RWPE2 (cell line): ENCODE measurements at regions not wholly inside any gene's neighbourhood (a gene's known extent, or its start where the extent isn't known, plus 50 kb on each side); places are given as distances from the start of the nearest gene placed in this dataset.

Experiments used
- ATAC-seq: fragments of 200-7000 bp; cut with Tn5 transposase; 3 replicates; pipeline ENCODE4 v1.9.1; 2021; ENCODE audit warnings: low read depth
- DNase-seq: peaks from one replicate; pipeline ENCODE4 v3.0.0-alpha.2; 2020; ENCODE audit warnings: low spot score
- H3K27ac ChIP-seq: fragments of 450-650 bp; 2 replicates; pipeline ENCODE4 v1.5.1; 2017; ENCODE audit warnings: mild to moderate bottlenecking; ENCODE audit not compliant: poor library complexity, severe bottlenecking
- H3K27me3 ChIP-seq: fragments of 250-450 bp; sonication (Bioruptor Pico); 2 replicates; pipeline ENCODE4 v1.5.1; 2021; ENCODE audit warnings: mild to moderate bottlenecking, moderate library complexity; ENCODE audit not compliant: insufficient read depth, poor library complexity, severe bottlenecking
- H3K36me3 ChIP-seq: fragments of 250-450 bp; sonication (Bioruptor Pico); 2 replicates; pipeline ENCODE4 v1.5.1; 2020; ENCODE audit warnings: low read depth, mild to moderate bottlenecking, moderate library complexity
- H3K4me1 ChIP-seq: fragments of 250-450 bp; sonication (Bioruptor Pico); 2 replicates; pipeline ENCODE4 v1.5.1; 2021; ENCODE audit warnings: mild to moderate bottlenecking, moderate library complexity; ENCODE audit not compliant: insufficient read depth, poor library complexity, severe bottlenecking
- H3K4me3 ChIP-seq: fragments of 250-450 bp; sonication (Bioruptor Pico); 2 replicates; pipeline ENCODE4 v1.5.1; 2021; ENCODE audit warnings: mild to moderate bottlenecking, moderate library complexity; ENCODE audit not compliant: severe bottlenecking
- H3K9me3 ChIP-seq: fragments of 250-450 bp; sonication (Bioruptor Pico); 2 replicates; pipeline ENCODE4 v1.5.1; 2021; ENCODE audit warnings: mild to moderate bottlenecking, moderate library complexity; ENCODE audit not compliant: severe bottlenecking
- TF ChIP-seq, protein P1 (sequence below): fragments of 450-650 bp; IDR thresholded peaks from one replicate; pipeline ENCODE4 v1.5.1; 2017; ENCODE audit warnings: mild to moderate bottlenecking, moderate library complexity; ENCODE audit not compliant: poor library complexity, severe bottlenecking

DNA sequence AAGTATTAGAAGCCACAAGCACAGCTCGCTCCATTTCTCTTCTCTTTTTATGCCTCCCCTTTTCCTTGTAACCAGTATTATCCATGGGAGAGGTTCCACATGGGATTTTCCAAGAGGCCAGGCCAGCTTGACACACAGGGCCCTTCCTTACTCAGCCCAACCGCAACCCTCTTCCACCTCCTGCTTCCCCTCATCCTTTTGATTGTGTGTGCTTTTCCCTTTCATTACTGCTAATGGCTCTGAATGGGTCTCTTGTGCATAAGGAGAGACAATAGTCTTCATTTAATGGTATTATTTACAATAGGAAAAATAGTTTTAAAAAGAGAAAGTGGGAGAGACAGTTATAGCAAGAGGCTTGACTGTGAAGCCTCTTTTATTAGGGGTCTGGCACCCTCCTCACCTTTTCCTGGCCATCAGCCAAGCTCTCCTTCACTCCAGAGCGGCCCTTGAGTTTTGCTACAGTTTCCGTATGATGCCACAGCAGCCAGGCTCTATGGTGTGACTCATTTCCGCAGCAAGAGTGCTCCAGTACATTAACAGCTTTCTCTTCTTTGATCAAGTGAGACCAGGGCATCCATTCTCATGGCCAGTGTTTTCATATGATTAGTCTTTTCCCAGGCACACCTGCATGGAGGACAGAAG, 579.5 kb downstream of the TFAP2B start:
- no peak for DNase-seq
- no peak overlapping the region for H3K27ac ChIP-seq

DNA sequence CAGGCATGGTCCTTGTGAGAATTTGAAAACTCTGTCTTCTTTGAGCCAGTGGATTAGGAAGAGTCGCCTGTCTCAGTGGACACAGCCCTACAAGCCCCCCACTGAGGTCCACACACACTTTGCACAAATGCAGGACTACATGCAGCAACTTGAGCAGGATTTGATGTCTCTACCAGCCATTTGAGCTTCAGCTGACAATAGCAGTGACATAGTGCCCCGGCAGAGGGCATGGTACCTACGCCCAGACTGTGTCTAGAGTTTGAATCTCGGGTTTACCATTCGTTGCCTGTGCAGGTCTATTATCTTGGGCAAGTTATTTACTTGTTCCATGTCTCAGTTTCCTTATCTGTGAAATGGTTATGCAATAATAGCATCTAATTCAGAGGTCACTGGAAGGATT, 580.1 kb downstream of the TFAP2B start:
- ATAC-seq (peak; percentile 14; the same call in 1 of the 3 replicates), DNase-seq (no peak)

More for the DNA sequence above, 579.5 kb downstream of the TFAP2B start:
- ATAC-seq: peak; percentile 55; the same call in 2 of the 3 replicates
- no peaks in the 10 kb centered on the region for H3K4me1 ChIP-seq
- TF ChIP-seq, protein P1, sequence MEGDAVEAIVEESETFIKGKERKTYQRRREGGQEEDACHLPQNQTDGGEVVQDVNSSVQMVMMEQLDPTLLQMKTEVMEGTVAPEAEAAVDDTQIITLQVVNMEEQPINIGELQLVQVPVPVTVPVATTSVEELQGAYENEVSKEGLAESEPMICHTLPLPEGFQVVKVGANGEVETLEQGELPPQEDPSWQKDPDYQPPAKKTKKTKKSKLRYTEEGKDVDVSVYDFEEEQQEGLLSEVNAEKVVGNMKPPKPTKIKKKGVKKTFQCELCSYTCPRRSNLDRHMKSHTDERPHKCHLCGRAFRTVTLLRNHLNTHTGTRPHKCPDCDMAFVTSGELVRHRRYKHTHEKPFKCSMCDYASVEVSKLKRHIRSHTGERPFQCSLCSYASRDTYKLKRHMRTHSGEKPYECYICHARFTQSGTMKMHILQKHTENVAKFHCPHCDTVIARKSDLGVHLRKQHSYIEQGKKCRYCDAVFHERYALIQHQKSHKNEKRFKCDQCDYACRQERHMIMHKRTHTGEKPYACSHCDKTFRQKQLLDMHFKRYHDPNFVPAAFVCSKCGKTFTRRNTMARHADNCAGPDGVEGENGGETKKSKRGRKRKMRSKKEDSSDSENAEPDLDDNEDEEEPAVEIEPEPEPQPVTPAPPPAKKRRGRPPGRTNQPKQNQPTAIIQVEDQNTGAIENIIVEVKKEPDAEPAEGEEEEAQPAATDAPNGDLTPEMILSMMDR: no peak
- no peaks in the 10 kb centered on the region for H3K9me3 ChIP-seq
- H3K27me3 ChIP-seq: no peaks in the 10 kb centered on the region
- H3K4me3 ChIP-seq: no peak overlapping the region
- H3K36me3 ChIP-seq: no peaks in the 10 kb centered on the region

DNA sequence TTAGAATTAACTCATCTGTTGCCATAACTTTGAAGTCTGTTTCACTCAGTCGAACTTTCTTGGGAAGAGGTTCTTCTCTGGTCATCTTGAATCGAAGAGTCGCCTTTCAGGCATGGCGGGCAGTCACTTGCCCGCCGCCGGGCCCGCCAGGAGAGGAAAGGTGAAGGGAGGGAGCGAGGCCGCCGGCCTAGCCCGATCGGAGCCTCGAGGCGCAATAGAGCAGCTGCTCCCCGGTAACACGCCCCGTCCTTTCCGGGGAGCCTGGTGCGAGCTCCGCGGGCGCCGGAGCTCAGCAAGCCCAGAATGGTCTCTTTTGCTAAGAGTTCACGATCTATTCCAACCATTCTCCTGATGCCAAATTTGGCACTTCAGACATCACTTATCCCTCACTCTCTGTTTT, 591.8 kb downstream of the TFAP2B start:
- DNase-seq (no peak), ATAC-seq (no peak)
- Histone ChIP-seq H3K27me3 (no peaks in the 10 kb centered on the region), H3K9me3 (no peaks in the 10 kb centered on the region), H3K36me3 (no peaks in the 10 kb centered on the region), H3K27ac (no peak overlapping the region), H3K4me3 (no peak overlapping the region), H3K4me1 (no peaks in the 10 kb centered on the region)
- TF ChIP-seq, protein P1: no peak

More for the DNA sequence above, 580.1 kb downstream of the TFAP2B start:
- H3K9me3 ChIP-seq: no peaks in the 10 kb centered on the region
- H3K4me1 ChIP-seq: no peaks in the 10 kb centered on the region
- TF ChIP-seq, protein P1: peak; percentile 17
- no peak overlapping the region for H3K4me3 ChIP-seq
- no peaks in the 10 kb centered on the region for H3K27me3 ChIP-seq
- H3K36me3 ChIP-seq: no peaks in the 10 kb centered on the region
- no peak overlapping the region for H3K27ac ChIP-seq

DNA sequence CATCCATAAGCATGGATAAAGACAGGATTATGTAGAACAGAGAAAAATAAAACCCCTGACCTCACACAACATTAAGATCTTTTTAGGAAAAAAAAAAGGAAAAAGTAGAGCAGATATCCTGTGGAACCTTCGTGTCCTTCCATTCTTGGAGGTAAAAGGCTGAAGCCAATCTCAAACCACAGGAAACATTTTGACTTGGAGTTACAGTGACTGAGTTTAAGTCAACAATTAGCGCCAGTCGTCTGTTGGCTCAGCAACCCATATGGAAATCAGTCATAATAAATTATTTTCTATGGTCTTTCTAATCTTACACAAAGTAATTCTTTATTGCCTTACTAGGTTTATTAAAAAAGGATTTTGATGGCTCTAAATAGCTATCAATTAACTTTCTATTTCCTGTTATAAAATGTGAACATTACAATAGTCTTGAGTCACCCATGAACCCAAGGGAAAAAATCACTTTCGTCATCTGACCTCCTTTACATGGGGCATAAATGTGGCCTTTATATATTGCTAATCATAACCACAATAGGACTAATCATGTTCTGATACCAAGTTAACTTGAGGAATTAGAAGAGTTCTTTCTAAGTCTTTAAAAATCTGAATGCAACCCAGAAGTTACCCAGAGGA, 592.9 kb downstream of the TFAP2B start:
- DNase-seq (no peak), ATAC-seq (no peak)
- H3K9me3 ChIP-seq: no peaks in the 10 kb centered on the region
- TF ChIP-seq, protein P1: no peak
- no peak overlapping the region for H3K4me3 ChIP-seq
- no peaks in the 10 kb centered on the region for H3K4me1 ChIP-seq
- H3K27ac ChIP-seq: no peak overlapping the region
- no peaks in the 10 kb centered on the region for H3K36me3 ChIP-seq
- no peaks in the 10 kb centered on the region for H3K27me3 ChIP-seq

DNA sequence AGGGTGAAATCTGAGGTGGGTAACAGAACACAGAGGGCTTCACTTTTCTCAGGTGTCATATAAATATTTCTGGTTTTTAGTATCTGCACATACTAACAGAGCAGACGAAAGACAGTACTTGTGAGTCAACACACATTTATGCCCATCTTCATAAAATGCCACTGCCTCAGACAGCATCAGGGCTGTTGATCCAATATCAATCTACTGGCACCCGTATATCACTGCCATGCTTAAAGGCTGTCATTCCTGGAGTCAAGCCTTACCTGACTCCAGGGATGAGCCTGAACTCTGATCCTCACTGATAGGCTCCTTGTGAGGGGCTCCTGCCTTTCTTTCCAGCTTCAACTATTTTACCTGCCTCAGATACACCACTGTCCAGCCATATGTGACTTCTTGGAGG, 595.7 kb downstream of the TFAP2B start:
- Histone ChIP-seq H3K27ac (no peak overlapping the region), H3K4me1 (no peaks in the 10 kb centered on the region), H3K9me3 (no peaks in the 10 kb centered on the region), H3K27me3 (no peaks in the 10 kb centered on the region), H3K4me3 (no peak overlapping the region), H3K36me3 (no peaks in the 10 kb centered on the region)
- ATAC-seq (no peak), DNase-seq (no peak)
- TF ChIP-seq, protein P1: no peak
